Islet precursor cell (in vitro differentiated cells): ENCODE measurements at regions not wholly inside any gene's neighbourhood (a gene's known extent, or its start where the extent isn't known, plus 50 kb on each side); places are given as distances from the start of the nearest gene placed in this dataset.
"Not testable (repeated sequence)": the region's sequence is repeated elsewhere in the genome, so short reads cannot be mapped to it uniquely, and the experiment has no call there.

Experiments used
- DNase-seq: peaks from one replicate; pipeline ENCODE4 v3.0.0-alpha.2; 2018

GRCh38 chr2:105691947-105692390 is 52.7 kb upstream of the NCK2 start:
- peak; percentile 40 for DNase-seq

GRCh38 chr2:105690566-105690965 is 54.1 kb upstream of the NCK2 start:
- DNase-seq = no peak

DNA sequence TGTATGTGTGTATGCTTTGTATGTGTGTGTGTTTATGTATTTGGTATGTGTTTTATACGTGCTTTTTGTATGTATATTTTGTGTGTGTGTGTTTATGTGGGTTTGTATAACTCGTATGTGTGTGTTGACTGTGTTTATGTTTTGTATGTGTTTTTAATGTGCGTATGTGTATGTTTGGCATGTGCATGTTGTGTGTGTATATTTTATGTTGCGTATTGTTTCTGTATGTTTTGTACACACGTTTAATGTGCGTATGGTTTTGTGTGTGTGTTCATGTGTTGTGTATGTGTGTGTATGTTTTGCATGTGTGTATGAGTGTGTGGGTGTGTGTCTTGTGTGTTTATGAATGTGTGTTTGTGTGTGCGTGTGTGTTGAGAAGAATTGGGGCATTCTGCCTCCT is 55.2 kb upstream of the NCK2 start:
- no peak for DNase-seq

DNA sequence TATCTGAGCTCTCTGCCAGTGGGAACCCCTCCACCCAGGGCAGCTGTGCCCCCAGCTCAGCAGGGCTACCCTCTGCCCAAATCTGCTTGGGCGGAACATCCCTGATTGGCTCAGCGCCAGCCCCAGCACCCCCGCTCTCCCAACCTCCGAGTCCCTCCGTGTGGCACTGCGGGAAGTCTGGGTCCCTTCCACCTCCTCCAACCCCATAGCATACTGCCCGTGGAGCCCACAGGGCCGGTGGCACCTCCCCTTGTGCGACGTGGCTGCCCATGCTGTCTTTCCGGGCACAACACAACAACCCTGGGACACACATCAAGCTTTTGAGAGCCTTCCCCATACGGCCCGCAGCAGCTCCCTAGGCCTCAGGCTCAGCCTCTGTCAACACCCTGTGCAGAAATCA is 55.8 kb upstream of the NCK2 start:
- DNase-seq = peak; percentile 31

- no peak for DNase-seq
Measured at GRCh38 chr2:105686588-105686987, 58.1 kb upstream of the NCK2 start.

DNA sequence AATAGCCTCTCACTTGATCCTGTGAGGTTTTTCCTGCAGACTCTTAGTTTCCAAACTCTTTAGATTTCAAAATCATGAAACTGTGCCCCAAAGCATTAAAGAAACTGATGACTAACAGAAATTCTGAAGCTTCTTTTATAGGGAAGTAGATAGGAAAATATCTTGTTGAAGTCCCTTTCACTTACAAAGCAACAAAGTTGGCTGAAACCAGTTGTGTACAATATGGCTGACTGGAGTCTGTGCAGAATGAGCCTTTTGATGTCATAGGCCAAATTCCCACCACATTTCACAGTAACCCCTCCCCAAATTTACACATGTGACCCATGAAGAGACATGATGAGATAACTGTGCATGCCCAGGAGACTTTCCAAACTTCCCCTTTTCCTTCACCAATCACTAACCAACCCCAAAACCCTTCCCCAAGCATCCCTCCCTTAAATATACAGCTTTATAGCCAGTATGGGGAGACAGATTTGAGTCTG is 61.7 kb upstream of the NCK2 start:
- DNase-seq = no peak

GRCh38 chr2:105682401-105682800 is 62.3 kb upstream of the NCK2 start:
- DNase-seq = no peak

GRCh38 chr2:105681927-105682326 is 62.8 kb upstream of the NCK2 start:
- no peak for DNase-seq

DNA sequence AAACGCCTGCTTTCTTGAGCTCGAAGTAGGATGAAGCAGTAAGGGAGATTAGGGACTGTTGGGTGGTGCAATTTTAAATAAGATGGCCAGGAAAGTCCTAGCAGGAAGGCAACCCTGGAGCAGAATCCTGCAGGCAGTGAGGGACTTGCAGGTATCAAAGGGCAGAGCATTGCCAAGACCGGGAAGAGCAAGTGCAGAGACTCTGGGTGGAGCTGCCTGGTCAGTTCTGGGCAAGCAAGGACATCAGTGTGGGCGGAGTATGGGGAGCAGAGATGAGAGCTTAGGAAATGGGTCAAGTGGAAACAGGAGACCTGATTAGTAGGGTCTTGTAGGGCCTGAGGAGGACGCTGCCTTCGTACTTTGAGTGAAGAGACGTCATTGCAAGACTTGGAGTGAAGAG is 64.4 kb upstream of the NCK2 start:
- DNase-seq = no peak

GRCh38 chr2:105678346-105678745 is 66.4 kb upstream of the NCK2 start:
- DNase-seq = no peak

DNA sequence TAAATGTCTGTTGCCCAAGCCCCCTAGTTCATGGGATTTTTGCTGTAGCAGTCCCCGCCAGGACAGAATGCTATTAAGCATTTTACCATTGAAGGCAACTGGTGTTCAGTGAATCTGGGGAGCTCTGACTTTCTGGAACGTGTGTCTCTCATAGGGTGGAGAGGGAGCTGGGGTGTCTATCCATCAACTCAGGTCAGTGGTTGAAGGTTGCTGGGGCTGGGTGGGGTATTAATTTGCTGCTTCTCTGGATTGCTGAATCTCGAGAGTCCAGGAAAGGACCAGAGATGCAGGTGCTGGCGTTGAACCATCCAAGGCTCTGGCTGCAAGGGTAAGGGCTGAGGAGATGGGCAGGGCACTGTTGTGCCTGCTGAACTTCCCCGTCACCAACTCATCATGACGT is 66.8 kb upstream of the NCK2 start:
- no peak for DNase-seq

GRCh38 chr2:105675841-105676240 is 68.9 kb upstream of the NCK2 start:
- no peak for DNase-seq

GRCh38 chr2:105674859-105675541 is 69.7 kb upstream of the NCK2 start:
- DNase-seq = no peak

GRCh38 chr2:105674401-105674800 is 70.3 kb upstream of the NCK2 start:
- no peak for DNase-seq

DNA sequence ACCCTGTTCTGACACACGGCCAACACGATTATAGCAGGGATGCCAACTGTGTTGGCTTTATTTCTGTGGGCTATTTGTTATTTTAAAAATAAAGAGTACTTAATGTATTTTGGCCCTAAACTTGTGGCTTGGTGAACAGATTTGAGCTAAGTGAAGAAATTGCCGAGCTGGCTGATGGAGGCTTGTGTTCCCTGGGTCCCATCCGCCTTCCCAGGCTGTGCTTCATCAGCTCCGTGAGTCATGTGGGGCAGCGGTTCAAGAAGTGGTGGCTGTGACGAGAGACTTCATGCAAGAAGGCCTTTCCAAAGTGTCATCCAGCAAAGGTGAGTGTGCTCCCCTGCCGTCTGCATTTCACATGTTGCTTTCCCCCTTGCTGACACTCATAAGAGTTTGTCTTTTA is 73.6 kb upstream of the NCK2 start:
- DNase-seq = no peak

DNA sequence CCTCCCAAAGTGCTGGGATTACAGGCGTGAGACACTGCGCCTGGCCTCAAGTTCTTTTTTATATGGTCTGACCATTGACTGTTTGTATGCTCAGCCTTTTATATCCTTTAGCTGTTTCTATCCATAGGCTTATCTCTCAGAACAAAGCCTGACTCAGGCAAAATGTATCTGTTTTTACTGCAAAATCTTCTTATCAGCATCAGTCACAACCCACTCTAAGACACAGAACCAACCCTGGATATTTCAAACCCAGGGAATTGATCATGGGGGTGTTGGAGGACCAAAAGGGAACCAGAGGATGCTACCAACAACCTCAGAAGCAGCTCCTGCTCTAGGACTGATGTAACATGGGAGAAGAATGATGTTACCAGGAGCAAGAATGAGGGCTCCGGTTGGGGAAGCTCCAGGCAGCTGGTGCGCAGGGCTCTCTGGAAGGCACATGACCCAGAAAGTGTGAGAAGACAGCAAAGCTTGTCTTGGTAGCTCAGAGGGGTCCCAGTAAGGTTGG is 75.3 kb upstream of the NCK2 start:
- DNase-seq = no peak

- no peak for DNase-seq
Measured at GRCh38 chr2:105665480-105665879, 79.2 kb upstream of the NCK2 start.

GRCh38 chr2:105660489-105660888 is 84.2 kb upstream of the NCK2 start:
- no peak for DNase-seq

GRCh38 chr2:105655723-105656606 is 88.7 kb upstream of the NCK2 start:
- DNase-seq = not testable (repeated sequence)

DNA sequence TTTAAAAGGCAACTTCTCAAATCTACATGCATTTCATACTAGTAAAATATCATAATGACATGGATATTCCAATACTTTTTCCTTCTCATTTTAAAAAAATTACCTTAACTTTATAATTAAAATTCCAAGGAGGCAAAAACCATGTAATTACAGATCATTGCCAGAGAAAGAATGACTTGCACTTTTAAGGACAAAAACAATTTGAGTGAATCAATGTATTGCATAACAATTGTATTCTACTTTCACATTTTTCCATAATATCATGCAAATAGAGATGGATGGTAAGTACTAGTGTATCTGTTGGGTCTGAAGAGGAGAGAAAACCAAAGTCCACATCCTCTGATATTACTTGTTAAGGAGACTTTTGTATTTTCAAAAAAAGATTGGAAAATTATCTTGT is 89.5 kb upstream of the NCK2 start:
- DNase-seq = no peak

DNA sequence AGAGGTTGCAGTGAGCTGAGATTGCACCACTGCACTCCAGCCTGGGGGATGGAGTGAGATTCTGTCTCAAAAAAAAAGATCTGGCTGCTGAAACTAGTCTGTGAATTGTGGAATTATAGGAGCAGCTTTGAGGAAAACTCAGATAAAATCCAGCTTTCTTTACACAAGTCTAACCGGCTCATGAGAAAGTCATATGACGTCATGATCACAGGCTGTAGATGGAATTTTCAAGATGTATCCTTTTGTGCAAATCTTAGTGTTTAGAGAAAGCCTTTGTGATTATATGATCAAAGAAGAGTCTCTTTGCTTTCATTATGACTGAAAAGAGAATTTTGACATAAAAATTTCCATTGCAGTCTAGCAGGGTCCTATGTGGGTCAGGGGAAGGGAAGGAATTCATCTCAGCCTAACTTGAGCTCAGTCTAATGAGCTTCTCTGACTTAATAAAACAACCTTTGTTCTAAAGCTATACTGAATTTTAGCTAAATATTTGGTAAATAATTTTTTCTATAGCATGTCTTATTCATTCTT is 90.2 kb upstream of the NCK2 start:
- no peak for DNase-seq

GRCh38 chr2:105653302-105653701 is 91.4 kb upstream of the NCK2 start:
- DNase-seq = no peak

DNA sequence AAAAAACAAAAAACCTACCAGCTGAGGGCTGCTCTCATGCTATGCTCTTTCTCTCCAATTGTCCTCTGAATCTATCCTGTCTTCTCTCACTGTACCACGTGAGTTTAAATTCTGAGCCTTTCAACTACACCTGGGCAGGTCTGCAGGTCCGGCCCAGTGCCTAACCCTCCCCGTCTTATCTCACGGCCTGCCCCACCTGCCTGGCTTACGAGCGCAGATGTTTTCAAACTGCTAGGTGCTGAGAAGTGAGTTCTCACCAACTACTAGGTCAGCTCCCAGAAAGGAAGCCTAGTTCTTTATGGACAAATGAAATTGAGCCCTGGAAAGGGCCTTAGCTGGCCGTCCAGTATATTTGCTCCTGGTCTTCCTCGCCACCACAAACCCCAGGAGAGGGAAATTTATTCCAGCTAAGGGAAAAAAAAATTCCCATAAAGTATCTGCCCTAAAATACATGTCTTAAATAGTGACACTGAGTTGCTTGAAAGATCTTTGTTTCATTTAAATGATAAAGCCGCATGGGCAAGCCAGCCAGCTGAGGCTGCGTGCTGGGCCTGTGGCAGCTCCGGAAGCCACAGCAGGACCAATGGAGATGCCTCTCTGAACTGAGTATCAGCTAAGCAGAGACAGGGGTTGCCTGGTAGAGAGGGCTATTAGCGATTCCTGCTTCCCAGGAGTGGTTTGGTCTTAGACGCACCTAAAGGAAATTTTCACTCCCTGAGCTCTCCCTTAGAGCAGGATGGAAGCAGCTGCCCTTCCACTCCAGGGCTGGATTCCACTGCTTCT is 92.5 kb upstream of the NCK2 start:
- no peak for DNase-seq
